UCSD-AML1 (cell line): ENCODE measurements at regions not wholly inside any gene's neighbourhood (a gene's known extent, or its start where the extent isn't known, plus 50 kb on each side); places are given as distances from the start of the nearest gene placed in this dataset.
"Not testable (repeated sequence)": the region's sequence is repeated elsewhere in the genome, so short reads cannot be mapped to it uniquely, and the experiment has no call there.

ENCODE experiments used
- DNase-seq: peaks from one replicate; lab custom pipeline; 2025; ENCODE audit not compliant: unreplicated experiment; lab: John Stamatoyannopoulos, UW

DNA sequence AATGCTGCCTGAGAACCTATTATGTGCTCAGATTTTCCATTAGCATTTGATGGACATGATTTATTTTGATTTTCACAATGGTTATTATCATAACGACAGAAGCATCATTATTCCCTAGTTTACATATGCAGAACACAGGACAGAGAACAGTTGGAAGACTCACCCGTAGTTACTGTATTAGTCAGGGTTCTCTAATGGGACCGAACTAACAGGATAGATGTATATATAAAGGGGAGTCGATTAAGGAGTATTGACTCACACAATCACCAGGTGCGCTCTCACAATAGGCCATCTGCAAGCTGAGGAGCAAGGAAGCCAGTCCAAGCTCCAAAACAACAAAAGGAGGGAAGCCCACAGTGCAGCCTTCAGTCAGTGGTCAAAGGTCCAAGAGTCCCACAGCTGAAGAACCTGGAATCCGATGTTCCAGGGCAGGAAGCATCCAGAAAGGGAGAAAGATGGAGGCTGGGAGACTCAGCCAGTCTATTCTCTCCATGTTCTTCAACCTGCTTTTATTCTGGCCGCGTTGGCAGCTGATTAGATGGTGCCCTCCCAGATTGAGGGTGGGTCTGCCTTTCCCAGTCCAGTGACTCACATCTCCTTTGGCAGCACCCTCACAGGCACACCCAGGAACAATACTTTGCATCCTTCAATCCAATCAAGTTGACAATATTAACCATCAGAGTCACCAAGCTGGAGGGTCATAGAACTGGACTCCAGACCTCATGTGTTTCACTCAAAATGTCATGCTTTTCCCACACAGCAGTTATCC lies 92.7 kb upstream of the XYLT1 start:
- DNase-seq, result no peak

DNA sequence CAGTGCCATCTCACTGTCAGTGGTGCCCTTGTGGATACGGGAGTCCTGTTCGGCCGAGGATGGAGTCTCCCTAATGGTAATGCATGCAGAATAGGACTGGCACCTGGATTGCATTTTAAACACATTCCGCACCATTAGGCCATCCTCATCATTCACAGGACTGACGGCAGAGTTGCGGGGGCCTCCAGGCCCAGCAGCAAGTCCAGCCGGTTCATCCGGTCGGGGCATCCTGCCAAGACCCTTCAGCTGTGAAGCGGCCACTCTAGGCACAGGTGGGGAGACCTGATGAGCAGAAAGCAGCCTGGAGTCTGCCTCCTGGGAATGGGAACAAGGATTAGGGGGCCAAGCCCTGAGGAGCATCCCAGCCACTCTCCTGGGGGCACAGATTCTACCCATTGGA lies 90.3 kb upstream of the XYLT1 start:
- DNase-seq, result no peak

GRCh38 chr16:17560548-17560947 lies 89.8 kb upstream of the XYLT1 start:
- no peak for DNase-seq

GRCh38 chr16:17559394-17559793 lies 88.6 kb upstream of the XYLT1 start:
- no peak for DNase-seq

- no peak for DNase-seq
Observed at GRCh38 chr16:17557949-17558348, 87.2 kb upstream of the XYLT1 start.

GRCh38 chr16:17557480-17557879 lies 86.7 kb upstream of the XYLT1 start:
- no peak for DNase-seq

DNA sequence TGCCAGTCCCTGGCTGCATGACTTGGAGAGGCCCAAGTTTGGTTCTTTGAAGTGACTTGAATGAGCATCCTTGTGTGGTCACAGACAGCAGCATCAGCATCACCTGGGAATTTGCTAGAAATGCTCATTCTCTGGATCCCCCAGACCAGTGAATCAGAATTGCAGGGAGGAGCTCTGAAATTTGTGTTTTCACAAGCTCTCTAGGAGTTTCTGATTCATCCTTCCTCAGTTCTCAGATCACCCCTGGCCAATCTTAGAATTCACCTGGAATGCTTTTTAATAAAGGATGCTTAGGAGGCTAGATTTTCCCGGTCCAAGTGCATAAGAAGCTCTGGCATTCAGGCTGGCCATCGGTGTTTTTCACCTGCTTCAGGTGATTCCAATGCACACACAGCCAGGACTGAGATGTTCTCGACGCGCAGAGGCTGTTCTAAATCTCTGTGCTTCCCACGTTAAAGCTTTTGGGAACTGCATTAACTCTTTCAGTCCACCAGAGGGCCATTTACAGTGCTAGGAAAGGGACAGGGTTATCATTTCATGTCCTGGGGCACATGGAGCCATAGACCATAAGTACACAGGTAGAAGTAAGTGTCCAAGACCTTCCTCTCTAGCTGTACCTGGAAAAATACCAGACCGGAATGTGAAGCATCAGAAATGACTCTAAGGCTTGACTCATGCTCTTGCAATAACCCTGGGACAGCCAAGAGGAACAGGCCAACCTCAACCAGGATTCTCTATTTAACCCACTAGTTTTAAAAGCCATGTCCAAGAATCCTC lies 85.7 kb upstream of the XYLT1 start:
- no peak for DNase-seq

GRCh38 chr16:17555176-17555575 lies 84.4 kb upstream of the XYLT1 start:
- no peak for DNase-seq

DNA sequence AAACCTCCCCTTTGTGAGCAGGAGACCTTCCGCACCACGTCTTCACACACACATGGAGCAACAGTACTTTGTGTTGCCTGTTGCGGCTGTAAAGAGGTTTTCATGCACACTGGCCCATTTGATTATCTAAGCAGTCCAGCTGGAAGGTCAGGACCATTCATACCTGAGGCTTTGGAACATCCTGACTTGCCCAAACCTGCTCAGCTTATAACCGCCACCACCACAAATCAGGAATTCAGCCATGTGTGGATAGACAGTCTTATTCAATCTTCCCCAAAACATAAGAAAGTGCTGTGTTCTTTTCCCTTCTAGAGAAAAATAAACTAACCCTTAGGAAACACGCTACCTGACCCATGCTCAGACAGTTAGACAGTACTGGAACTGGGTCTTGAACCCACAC lies 81.6 kb upstream of the XYLT1 start:
- DNase-seq, result no peak

GRCh38 chr16:17551682-17552081 lies 80.9 kb upstream of the XYLT1 start:
- not testable (repeated sequence) for DNase-seq

DNA sequence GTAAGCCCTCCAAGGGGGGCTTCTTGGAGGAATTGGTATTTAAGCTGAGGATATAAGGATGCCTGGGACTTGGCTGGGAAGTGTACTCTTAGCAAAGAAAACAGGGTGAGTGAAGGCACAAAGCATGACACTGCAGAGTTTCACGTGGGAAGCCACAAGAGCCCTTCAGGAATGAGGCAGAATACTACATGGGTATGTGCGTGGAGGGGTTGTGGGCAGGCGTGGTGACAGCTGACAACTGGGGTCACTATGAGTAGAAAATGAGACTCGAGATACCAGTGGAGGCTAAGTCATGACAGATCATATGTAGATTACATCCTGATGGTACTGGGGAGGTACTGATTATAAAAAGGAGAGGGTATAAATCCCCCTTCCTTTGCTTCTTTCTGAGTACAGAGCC lies 78.1 kb upstream of the XYLT1 start:
- no peak for DNase-seq

GRCh38 chr16:17544785-17545184 lies 74.0 kb upstream of the XYLT1 start:
- DNase-seq, result no peak

DNA sequence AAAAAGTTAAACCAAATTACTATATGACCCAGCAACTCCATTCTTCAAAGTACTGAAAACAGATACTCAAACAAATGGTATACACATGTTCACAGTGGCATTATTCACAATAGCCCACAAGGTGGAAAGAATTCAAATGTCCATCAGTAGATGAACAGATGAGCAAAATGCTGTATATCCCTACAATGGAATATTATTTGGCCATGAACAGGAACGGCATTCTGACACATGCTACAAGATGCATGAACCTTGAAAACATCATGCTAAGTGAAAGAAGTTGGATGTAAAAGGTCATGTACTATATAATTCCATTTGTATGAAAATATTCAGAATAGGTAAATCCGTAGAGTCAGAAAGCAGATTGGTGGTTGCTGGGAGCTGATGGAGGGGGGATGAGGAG lies 73.5 kb upstream of the XYLT1 start:
- DNase-seq, result no peak

- no peak for DNase-seq
Observed at GRCh38 chr16:17543073-17543472, 72.3 kb upstream of the XYLT1 start.

DNA sequence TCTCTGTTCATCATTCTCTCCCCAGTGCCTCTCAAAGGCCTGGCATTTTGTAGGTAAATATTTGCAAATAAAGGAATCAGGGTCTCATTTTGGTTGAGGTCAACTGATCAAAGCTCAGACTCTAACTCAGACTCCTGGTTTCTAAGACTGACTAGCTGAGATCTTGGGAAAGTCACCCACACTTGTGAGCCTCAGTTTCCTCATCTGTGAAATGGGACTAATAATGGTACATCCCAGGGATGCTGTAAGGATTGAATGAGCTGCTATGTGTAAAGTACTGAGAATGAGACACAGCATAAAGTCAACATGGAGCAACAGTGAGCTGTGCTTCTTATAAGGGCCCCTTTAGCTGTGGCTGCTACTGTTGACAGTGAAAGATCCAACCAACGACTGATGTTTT lies 70.6 kb upstream of the XYLT1 start:
- no peak for DNase-seq

- no peak for DNase-seq
Observed at GRCh38 chr16:17538927-17539326, 68.2 kb upstream of the XYLT1 start.

DNA sequence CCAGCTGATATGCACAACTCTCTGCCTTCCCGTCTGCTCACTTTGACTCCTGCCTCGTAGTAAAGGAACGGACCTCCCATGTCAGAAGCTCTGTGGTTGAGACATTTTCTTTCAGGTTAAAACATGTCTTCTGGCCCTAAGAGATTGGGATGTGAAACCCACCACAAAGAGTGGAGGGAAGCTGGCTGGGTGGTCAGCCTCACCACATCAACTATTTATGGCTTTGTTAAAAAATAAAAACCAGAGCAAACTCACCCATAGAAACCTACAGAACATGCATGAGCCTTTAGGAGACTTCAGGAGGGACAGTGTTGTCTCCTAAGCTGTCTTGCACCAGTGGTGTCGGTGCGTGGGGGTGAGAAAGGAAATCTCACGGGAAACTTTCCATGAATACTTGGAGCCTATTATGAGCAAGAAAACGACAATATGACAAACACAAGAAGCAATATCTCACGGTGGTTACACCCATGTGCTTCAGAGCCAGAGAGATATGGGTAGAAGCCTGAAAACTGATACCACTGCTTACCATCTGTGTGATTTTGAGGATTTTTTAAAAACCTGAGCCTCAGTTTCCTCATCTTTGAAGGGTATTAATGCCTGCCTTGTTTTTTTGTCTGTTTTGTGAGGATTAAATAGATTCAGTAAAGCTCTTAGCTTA lies 61.7 kb upstream of the XYLT1 start:
- no peak for DNase-seq

- no peak for DNase-seq
Observed at GRCh38 chr16:17529982-17530760, 59.4 kb upstream of the XYLT1 start.

DNA sequence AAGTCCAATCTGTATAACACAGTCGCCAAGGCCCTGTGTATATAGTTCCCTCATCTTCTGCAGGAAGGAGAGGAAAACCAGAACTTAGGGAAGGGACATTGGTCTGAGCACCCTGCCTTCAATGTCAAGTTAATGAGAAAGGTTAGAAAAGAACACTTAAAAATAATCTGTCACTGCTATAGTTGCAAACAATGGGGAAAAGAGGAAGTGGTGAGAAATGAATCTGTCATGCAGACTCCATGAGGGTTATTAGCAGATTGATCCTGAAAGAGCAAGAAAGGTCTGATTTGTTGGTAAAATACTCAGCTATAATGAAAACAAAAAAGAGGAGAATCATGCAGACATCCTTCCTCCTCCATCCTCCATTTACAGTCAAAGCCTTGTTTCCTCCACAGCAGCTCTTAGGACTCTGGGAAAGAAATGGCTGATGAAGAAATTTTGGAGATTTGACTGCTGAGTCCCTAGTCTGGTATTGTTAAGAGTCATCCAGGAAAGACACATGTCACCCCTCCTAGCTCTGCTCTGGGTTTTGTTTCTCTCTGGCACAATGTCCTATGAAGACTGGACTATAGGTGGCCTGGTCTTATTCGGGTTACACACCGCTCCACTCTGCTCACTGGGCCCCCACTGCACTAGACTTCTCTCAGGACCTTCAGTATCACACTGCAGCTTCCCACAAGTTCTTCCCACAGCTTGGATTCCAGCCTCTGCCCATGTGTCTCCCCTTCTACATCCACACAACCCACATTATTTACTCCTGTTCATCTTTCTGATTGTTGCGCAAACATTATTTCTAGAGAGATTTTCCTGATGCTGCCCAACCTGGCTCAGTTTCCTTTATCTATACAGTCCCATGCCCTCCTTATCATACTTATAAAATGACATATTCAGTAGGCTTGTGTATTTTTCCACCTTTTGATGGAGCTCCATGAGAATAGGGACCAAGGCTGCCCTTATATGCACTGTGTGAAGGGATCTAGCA lies 56.5 kb upstream of the XYLT1 start:
- no peak for DNase-seq

DNA sequence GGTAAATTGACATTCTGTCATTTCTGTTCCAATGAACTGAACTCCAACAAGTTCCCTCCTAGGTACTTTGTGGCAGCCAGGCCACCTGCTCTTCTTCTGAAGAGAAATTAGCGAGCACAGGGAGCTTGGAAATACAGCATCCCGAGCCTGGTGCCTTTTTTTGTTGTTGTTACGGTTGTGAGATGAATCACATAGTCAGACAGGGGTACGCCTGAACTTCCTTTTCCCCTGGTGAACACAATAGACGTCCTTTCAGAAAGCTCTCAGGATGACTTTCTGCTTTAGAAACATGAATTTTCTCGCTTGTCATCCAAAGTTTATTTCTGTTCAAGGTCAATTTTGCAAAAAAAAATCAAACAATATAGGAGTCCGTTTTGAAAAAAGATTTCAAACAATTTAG lies 53.9 kb upstream of the XYLT1 start:
- no peak for DNase-seq
